GM20000 (cell line): ENCODE measurements at regions not wholly inside any gene's neighbourhood (a gene's known extent, or its start where the extent isn't known, plus 50 kb on each side); places are given as distances from the start of the nearest gene placed in this dataset.
"Not testable (repeated sequence)": the region's sequence is repeated elsewhere in the genome, so short reads cannot be mapped to it uniquely, and the experiment has no call there.

ENCODE experiments used
- DNase-seq: peaks from one replicate; pipeline ENCODE4 v3.0.0; 2012; ENCODE audit warnings: low spot score
- TF ChIP-seq, protein P1 (sequence below): IDR thresholded peaks from 2 replicates; pipeline ENCODE4 v1.5.1; 2012; ENCODE audit warnings: mild to moderate bottlenecking, control low read depth; ENCODE audit errors: extremely low read depth, missing control alignments

GRCh38 chr9:24698881-24699518 is 153.3 kb upstream of the IZUMO3 start:
- DNase-seq = no peak
- TF ChIP-seq, protein P1, sequence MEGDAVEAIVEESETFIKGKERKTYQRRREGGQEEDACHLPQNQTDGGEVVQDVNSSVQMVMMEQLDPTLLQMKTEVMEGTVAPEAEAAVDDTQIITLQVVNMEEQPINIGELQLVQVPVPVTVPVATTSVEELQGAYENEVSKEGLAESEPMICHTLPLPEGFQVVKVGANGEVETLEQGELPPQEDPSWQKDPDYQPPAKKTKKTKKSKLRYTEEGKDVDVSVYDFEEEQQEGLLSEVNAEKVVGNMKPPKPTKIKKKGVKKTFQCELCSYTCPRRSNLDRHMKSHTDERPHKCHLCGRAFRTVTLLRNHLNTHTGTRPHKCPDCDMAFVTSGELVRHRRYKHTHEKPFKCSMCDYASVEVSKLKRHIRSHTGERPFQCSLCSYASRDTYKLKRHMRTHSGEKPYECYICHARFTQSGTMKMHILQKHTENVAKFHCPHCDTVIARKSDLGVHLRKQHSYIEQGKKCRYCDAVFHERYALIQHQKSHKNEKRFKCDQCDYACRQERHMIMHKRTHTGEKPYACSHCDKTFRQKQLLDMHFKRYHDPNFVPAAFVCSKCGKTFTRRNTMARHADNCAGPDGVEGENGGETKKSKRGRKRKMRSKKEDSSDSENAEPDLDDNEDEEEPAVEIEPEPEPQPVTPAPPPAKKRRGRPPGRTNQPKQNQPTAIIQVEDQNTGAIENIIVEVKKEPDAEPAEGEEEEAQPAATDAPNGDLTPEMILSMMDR = no peak

DNA sequence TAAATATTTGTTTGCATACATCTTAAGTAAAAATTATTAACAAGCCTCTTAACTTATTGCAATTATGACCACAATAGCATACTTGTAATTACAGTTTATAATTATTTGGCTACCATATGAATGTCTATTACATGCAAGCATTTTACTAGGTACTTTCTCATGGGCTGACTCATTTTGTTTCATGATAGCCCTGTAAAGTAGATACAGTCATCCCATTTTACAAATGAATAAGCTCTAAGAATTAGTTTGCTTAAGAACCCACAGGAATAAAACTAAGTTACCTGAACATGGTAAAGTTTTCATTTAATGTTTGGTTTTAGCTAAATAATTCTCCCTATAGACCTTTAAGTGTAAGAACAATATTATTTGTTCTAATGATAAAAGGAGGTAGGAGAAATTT is 126.6 kb upstream of the IZUMO3 start:
- DNase-seq = no peak
- TF ChIP-seq, protein P1 = no peak

GRCh38 chr9:24657387-24657786 is 111.7 kb upstream of the IZUMO3 start:
- TF ChIP-seq, protein P1 = no peak
- no peak for DNase-seq

DNA sequence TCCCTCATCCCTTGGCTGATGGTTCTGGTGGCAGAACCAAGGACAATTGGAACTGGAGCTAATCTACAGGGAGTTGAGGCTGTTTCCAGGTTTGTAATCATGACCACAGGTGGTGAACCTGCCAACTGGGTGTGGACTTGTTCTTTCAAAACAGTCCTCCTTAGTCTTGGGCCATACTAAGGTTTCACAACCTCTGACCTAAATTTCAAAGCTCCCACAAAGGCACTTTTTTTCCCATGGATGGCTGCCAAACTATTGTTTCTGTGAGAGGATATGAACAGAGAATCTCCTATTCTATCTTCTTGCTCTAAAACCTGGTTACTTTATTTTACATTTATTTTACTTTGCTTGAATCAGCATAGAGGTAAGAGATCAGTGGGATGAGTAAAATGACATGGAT is 106.5 kb upstream of the IZUMO3 start:
- TF ChIP-seq, protein P1 = no peak
- DNase-seq = no peak

GRCh38 chr9:24628809-24629208 is 83.1 kb upstream of the IZUMO3 start:
- DNase-seq = not testable (repeated sequence)

- DNase-seq = no peak
- TF ChIP-seq, protein P1 = no peak
Measured at GRCh38 chr9:24625097-24625496, 79.4 kb upstream of the IZUMO3 start.

DNA sequence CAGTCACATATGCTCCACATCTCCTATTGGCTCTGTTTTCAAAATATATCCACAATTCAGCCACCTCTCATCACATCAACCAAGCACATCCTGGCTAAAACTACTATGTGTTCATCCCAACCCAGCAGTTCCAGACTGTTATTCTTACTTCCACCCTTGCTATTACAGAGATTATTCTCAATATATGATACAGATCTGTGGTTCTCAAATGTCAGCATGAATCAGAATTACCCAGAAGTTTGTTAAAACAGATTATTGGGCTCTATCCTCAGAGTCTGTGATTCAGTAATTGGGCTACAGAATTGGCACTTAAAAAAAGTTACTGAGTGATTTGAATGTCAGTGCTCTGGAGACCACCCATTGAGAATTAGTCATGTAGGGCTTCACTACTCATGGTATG is 78.8 kb upstream of the IZUMO3 start:
- TF ChIP-seq, protein P1 = no peak
- no peak for DNase-seq

- no peak for DNase-seq
- TF ChIP-seq, protein P1 = no peak
Measured at GRCh38 chr9:24620741-24621140, 75.0 kb upstream of the IZUMO3 start.
